Smooth muscle cell (in vitro differentiated cells): ENCODE measurements at regions not wholly inside any gene's neighbourhood (a gene's known extent, or its start where the extent isn't known, plus 50 kb on each side); places are given as distances from the start of the nearest gene placed in this dataset.

Experiments used
- DNase-seq: peaks from one replicate; lab custom pipeline; 2025; ENCODE audit not compliant: unreplicated experiment; lab: John Stamatoyannopoulos, UW
- H2AFZ ChIP-seq: fragments of 200-600 bp; sonication (generic); 2 replicates; pipeline ENCODE4 v1.6.0; 2016; ENCODE audit warnings: antibody characterized with exemption, low read depth, mild to moderate bottlenecking
- H3F3A ChIP-seq: fragments of 200-600 bp; sonication (generic); 2 replicates; pipeline ENCODE4 v1.6.0; 2017; ENCODE audit warnings: antibody characterized with exemption, low read depth
- H3K27ac ChIP-seq: fragments of 200-600 bp; sonication (generic); 2 replicates; pipeline ENCODE4 v1.5.1; 2016; ENCODE audit warnings: low read depth, mild to moderate bottlenecking
- H3K27me3 ChIP-seq: fragments of 200-600 bp; sonication (generic); 2 replicates; pipeline ENCODE4 v1.6.1; 2016; ENCODE audit warnings: low read depth, mild to moderate bottlenecking
- H3K36me3 ChIP-seq: fragments of 200-600 bp; sonication (generic); 2 replicates; pipeline ENCODE4 v1.5.1; 2016; ENCODE audit warnings: low read depth
- H3K4me1 ChIP-seq: fragments of 200-600 bp; sonication (generic); 2 replicates; pipeline ENCODE4 v1.5.1; 2016; ENCODE audit warnings: low read depth
- H3K4me2 ChIP-seq: fragments of 200-600 bp; sonication (generic); 2 replicates; pipeline ENCODE4 v1.6.0; 2016; ENCODE audit warnings: mild to moderate bottlenecking
- H3K4me3 ChIP-seq: fragments of 200-600 bp; sonication (generic); 2 replicates; pipeline ENCODE4 v1.5.1; 2016; ENCODE audit warnings: mild to moderate bottlenecking
- H3K79me2 ChIP-seq: fragments of 200-600 bp; sonication (generic); 2 replicates; pipeline ENCODE4 v1.6.0; 2016; ENCODE audit warnings: low read depth, mild to moderate bottlenecking
- H3K9ac ChIP-seq: fragments of 200-600 bp; sonication (generic); 2 replicates; pipeline ENCODE4 v1.6.0; 2016; ENCODE audit warnings: low read depth
- H3K9me3 ChIP-seq: fragments of 200-600 bp; sonication (generic); replicated peaks from 2 replicates; pipeline ENCODE4 v1.5.1; 2016; ENCODE audit warnings: low read depth
- H4K20me1 ChIP-seq: fragments of 200-600 bp; sonication (generic); 2 replicates; pipeline ENCODE4 v1.6.0; 2016; ENCODE audit warnings: low read depth
- CTCF ChIP-seq: fragments of 200-600 bp; sonication (generic); IDR thresholded peaks from 2 replicates; pipeline ENCODE4 v1.5.1; 2017; ENCODE audit warnings: borderline replicate concordance, mild to moderate bottlenecking, antibody characterized with exemption; ENCODE audit not compliant: insufficient read depth, poor library complexity, severe bottlenecking
- WGBS: methylation state at CpG from one replicate; pipeline ENCODE4 v1.1.7; 2016; ENCODE audit warnings: low lambda C conversion rate; 5-methylcytosine and 5-hydroxymethylcytosine counted together

- Histone ChIP-seq H3K4me2 (no peak overlapping the region), H3K4me3 (no peak overlapping the region), H3K27ac (no peak overlapping the region), H3K79me2 (no peaks in the 10 kb centered on the region), H3K27me3 (no peaks in the 10 kb centered on the region), H3K9ac (no peak overlapping the region), H3K36me3 (no peaks in the 10 kb centered on the region), H3K9me3 (no peaks in the 10 kb centered on the region), H2AFZ (no peak overlapping the region), H4K20me1 (no peaks in the 10 kb centered on the region), H3K4me1 (peaks cover 9% of the 10 kb centered on the region), H3F3A (no peaks in the 10 kb centered on the region)
- no peak for DNase-seq
- 88% methylated on average over 1 of the region's 1 CpG for WGBS
- no peak for TF ChIP-seq CTCF
Measured at GRCh38 chr2:155840661-155841060, 491.9 kb downstream of the NR4A2 start.

GRCh38 chr2:155839991-155840390 lies 492.5 kb downstream of the NR4A2 start:
- no peak overlapping the region for H2AFZ ChIP-seq
- H3K79me2 ChIP-seq, result no peaks in the 10 kb centered on the region
- WGBS, result 93% methylated on average over 2 of the region's 2 CpGs
- no peak overlapping the region for H3K9ac ChIP-seq
- H3K9me3 ChIP-seq, result no peaks in the 10 kb centered on the region
- no peak overlapping the region for H3K4me3 ChIP-seq
- TF ChIP-seq CTCF, result no peak
- H3F3A ChIP-seq, result no peaks in the 10 kb centered on the region
- H3K4me1 ChIP-seq, result peaks cover 9% of the 10 kb centered on the region
- no peaks in the 10 kb centered on the region for H4K20me1 ChIP-seq
- no peak overlapping the region for H3K4me2 ChIP-seq
- H3K27me3 ChIP-seq, result no peaks in the 10 kb centered on the region
- no peak overlapping the region for H3K27ac ChIP-seq
- no peaks in the 10 kb centered on the region for H3K36me3 ChIP-seq
- no peak for DNase-seq

GRCh38 chr2:155839436-155839835 lies 493.1 kb downstream of the NR4A2 start:
- H3K79me2 ChIP-seq, result no peaks in the 10 kb centered on the region
- peaks cover 9% of the 10 kb centered on the region for H3K4me1 ChIP-seq
- no peaks in the 10 kb centered on the region for H4K20me1 ChIP-seq
- no peak for TF ChIP-seq CTCF
- no peaks in the 10 kb centered on the region for H3K27me3 ChIP-seq
- no peak overlapping the region for H3K4me2 ChIP-seq
- no peak overlapping the region for H3K27ac ChIP-seq
- 94% methylated on average over 3 of the region's 3 CpGs for WGBS
- H3K9ac ChIP-seq, result no peak overlapping the region
- no peaks in the 10 kb centered on the region for H3K36me3 ChIP-seq
- H3K4me3 ChIP-seq, result no peak overlapping the region
- no peaks in the 10 kb centered on the region for H3K9me3 ChIP-seq
- H3F3A ChIP-seq, result no peaks in the 10 kb centered on the region
- no peak for DNase-seq
- H2AFZ ChIP-seq, result no peak overlapping the region

GRCh38 chr2:155836439-155836838 lies 496.1 kb downstream of the NR4A2 start:
- Histone ChIP-seq H2AFZ (no peak overlapping the region), H3K27me3 (no peaks in the 10 kb centered on the region), H3K9ac (no peak overlapping the region), H3K79me2 (no peaks in the 10 kb centered on the region), H3K4me1 (peaks cover 3% of the 10 kb centered on the region), H3K4me2 (no peak overlapping the region), H3K9me3 (no peaks in the 10 kb centered on the region), H3K27ac (no peak overlapping the region), H4K20me1 (no peaks in the 10 kb centered on the region), H3K4me3 (no peak overlapping the region), H3K36me3 (no peaks in the 10 kb centered on the region), H3F3A (no peaks in the 10 kb centered on the region)
- no peak for TF ChIP-seq CTCF
- 92% methylated on average over 1 of the region's 1 CpG for WGBS
- DNase-seq, result no peak
